Inflammatory macrophage treated with lipopolysaccharide for 1 hour (primary cell): ENCODE measurements at regions not wholly inside any gene's neighbourhood (a gene's known extent, or its start where the extent isn't known, plus 50 kb on each side); places are given as distances from the start of the nearest gene placed in this dataset.

Experiments
- DNase-seq, 2 donors: peaks; one replicate each; pipeline ENCODE4 v3.0.0-alpha.2; 2020 to 2022

- no peak for DNase-seq
Measured at GRCh38 chr6:139530561-139530960, 156.1 kb upstream of the CITED2 start.

DNA sequence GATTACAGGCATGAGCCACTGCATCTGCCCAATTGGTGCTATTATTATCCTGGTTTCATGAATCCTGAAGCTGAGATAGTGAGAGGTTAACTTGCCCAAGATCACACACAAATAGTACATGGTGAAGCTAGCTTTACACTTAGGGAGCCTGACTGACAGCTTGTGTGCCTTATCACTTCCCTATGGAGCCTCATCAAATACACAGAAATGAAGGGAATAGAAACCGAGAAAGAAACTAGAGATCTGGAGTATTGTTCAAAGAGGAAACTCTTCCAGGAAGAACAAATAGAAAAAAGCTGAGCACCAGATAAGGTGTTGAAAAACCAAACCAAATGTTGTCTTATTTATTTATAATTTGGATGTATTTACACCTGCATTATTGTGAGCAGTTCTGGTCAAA is 155.0 kb upstream of the CITED2 start:
- no peak for DNase-seq

DNA sequence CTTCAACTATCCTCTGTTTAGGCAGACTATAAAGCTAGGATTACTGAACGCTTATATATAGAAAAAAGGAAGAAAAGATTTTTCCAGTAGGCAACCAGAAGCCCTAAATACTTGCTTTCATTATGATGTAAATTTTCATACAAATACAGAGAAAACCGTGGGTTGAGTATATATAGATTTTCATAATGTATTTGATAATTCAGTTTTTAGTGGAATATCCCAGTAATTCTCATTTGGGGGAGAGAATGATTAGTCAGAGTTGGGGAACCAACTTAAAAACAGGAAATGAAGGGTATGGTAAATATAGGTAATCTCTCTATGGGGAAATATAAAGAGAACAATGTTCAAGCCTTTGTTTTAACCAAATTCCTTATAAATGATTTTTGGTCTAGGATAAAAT is 154.0 kb upstream of the CITED2 start:
- peak; percentile 57 to 66 for DNase-seq

GRCh38 chr6:139525415-139525814 is 151.0 kb upstream of the CITED2 start:
- DNase-seq, result no peak

DNA sequence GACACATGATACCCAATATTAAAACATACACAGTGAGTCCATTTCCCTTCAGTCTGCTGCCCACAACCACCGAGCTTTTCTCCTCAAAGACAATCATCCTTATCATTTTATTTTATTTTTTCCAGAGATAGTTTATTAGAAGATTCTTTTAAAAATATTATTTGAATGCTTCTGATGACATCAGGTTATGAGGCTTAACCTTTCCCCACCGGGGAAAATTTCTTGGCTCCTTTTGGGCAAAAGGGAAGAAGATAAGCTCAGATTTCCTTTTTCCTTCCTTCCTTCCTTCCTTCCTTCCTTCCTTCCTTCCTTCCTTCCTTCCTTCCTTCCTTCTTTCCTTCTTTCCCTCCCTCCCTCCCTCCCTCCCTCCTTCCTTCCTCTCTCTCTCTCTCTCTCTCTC is 149.5 kb upstream of the CITED2 start:
- no peak for DNase-seq

DNA sequence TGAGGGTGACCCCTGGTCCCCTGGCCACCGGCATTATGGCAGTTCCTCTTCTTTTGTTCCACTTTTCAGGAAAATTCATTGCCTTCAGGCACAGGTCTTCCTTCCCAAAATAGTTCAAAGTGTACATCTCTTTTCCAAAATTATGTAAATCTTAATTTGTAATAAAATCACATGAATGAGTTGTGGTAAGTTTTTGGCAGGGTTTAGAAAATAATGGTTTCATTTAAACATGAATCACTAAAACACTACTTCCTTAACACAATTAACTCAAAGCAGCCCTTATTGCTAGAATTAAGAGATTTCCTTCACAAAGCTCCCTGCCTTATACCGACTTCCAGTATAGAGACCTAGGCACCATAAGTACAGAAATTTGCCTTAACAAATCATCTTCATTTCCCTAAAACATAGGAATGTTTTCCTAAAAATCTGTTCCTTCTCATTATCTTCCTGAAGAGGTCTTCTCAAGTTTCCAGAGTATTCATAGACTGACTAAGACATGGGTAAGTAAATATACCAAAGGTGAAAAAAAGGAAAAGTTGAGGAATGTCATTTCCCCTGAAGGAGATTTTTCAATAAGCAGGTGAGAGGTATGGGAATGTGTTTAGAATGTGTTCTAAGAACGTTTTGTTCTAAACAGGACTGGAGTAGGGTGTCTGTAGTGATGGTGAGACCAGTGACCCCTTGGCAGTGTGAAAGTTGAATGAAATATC is 148.2 kb upstream of the CITED2 start:
- peak; percentile 20 to 28 for DNase-seq

DNA sequence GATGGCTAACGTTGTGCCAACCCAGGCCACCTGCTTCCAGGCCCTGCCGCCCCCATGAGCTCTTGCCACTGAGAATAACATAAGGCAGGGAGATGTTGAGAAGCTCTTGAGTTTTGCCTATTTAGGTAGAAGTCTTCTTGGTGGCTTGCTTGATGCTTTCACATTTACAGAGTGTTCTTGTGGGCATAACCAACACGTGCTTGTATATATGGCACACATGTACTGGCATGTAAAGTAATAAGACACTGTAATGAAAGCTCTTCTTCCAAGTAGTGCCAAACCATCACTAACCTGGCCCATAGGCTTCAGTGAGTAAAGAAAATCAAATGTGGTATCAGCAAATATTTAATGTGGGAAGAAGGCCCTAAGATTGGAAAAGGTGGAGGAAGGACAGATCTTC is 146.9 kb upstream of the CITED2 start:
- DNase-seq, result no peak

GRCh38 chr6:139520321-139520768 is 145.9 kb upstream of the CITED2 start:
- DNase-seq, result no peak

DNA sequence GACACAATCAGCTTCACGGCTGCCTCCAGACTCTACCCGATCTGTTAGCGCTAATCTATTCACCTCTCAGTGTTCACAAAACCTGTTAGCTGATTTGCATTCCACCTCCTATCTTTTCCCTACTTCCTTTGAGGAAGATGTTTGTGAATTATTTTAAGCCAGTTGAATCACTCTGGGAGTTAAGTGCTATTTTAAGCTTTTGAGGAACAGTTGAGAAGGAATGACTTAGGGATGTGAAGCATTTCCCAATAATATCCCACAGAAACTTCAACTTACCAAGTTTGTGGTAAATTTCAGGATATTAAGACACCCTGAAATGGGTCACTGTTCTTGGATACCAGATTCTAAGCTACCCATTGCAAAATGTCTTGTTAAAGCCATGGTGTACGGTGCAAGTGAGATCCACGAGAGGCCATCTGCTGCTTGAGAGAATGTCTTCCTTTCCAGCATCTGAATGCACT is 145.2 kb upstream of the CITED2 start:
- no peak for DNase-seq

GRCh38 chr6:139519097-139519496 is 144.6 kb upstream of the CITED2 start:
- DNase-seq, result no peak

DNA sequence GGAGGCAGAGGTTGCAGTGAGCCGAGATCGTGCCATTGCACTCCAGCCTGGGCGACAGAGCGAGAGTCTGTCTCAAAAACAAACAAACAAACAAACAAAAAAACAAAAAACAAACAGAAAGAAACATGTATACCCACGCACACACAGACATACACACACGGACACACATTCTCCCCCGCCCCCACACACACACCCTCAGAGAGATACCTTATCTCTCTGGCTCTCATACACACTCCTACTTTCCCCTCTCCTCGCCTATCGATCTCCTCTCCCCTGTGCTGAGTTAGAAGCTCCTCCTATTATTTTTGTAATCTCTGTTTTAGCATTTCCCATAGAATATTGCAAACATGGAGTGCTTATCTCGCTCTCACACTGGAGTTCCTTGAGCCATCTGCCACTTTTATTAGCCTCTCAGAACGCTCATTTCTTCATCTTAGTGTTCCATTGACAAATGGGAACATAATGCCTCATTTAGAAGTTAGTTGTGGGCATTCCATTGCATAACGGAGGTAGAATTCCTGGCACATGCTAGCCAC is 144.2 kb upstream of the CITED2 start:
- DNase-seq, result no peak

DNA sequence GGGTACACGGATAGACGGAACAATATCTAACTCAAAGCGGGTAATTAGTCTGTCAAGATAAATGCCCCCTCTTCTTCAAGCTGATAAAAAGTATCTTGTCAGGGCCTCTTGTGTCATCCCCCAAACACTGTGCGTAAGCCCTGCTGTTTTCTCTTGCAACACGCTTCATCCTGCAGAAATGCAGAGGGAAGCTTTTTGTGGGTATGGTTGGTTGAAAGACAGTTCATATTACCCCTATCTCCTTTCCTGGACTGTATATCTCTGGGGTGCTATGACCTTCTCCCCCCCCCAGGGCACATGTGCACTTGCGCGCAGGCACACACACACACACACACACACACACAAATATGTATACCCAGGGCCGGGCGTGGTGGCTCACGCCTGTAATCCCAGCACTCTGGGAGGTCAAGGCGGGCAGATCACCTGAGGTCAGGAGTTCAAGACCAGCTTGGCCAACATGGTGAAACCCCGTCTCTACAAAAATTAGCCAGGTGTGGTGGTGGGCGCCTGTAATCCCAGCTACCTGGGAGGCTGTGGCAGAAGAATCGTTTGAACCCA is 143.6 kb upstream of the CITED2 start:
- DNase-seq, result peak; percentile 33 to 39

GRCh38 chr6:139515511-139515910 is 141.1 kb upstream of the CITED2 start:
- peak in 1 of 2 donors; percentile 62 for DNase-seq

- DNase-seq, result peak in 1 of 2 donors; percentile 48
Measured at GRCh38 chr6:139514819-139515218, 140.4 kb upstream of the CITED2 start.

GRCh38 chr6:139510040-139510790 is 135.8 kb upstream of the CITED2 start:
- DNase-seq, result no peak

GRCh38 chr6:139509167-139509566 is 134.7 kb upstream of the CITED2 start:
- no peak for DNase-seq

DNA sequence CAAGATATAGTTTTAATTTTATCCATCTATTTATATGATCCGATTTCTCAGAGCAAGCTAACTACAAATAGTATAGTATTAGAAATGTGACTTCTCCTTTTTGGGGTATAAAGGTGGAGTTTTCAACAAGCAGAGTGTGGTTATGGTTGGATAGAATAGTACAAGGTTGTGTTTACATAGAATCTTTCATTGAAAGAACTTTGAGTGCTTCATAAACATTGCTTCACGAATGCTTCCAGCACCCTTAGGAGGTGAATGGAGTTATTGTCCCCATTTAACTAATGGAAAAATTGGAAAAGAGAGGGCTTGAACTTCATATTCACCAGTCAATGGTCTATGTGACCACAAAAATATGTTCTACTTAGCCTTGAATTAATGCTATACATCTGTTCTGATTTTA is 134.1 kb upstream of the CITED2 start:
- no peak for DNase-seq

GRCh38 chr6:139508023-139508422 is 133.6 kb upstream of the CITED2 start:
- peak; percentile 42 to 68 for DNase-seq

- DNase-seq, result no peak
Measured at GRCh38 chr6:139500977-139501376, 126.5 kb upstream of the CITED2 start.

GRCh38 chr6:139498715-139499114 is 124.3 kb upstream of the CITED2 start:
- DNase-seq, result no peak

DNA sequence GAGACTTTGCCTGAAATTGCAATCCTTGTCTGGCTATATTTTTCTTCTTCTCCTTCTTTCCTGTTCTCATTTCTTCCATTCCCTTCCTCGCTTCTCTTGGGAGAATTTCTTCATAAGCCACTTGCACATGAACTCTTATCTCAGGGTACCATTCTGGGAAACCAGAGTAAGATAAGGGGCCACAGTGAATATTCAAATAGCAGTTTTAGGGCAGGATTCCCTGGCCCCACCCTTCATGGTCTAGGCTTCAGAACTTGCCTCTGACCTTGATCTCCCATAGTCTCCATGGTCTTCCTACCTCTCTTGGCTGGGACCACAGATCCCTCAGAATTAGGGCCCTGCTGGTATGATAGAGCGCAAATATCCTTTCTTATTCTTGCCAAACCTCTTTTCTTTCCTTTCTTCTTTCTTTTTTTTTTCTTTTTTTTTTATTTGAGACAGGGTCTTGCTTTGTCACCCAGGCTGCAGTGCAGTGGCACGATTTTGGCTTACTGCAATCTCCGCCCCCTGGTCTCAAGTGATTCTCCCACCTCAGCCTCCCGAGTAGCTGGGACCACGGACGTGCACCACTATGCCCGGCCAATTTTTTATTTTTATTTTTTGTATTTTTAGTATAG is 123.0 kb upstream of the CITED2 start:
- DNase-seq, result no peak

DNA sequence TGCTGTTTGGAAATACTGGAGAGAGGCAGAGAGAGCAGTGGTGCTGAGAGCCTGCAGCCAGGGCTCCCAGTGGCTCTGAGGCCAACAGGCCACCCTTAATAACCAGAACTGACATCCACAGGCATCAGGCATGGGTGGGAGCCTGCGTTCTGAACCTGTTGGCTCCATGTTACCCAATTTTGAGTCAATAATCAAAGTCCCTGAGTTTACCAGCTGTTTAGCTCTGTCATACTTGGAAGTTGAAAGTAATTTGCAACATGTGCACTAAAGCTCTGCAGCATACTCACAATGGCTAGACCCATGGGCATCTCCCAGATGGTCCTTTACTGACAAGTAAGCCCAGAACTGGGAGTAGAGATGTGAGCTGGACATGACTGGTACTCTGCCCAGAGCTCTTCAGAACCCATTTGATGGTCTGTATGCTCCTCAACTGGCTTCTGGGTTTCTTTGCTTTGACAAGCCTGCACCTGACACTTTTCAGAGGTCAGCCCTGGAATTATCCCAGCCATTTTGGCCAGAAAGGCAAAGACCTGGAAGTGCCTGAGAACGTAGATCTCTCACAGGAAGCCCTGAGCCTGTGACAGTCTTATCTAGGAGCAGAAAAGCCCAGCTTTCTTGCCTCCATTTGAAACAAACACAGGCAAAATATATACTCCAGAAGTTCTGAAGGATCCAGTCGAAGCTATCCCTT is 122.4 kb upstream of the CITED2 start:
- DNase-seq, result no peak
